HEK293 (cell line): ENCODE measurements at regions not wholly inside any gene's neighbourhood (a gene's known extent, or its start where the extent isn't known, plus 50 kb on each side); places are given as distances from the start of the nearest gene placed in this dataset.
A peak's percentile ranks its signal among the peaks of the same experiment; 100 is the strongest.

Source experiments
- BCL11A ChIP-seq: fragments of 450-650 bp; formaldehyde crosslinking; IDR thresholded peaks from 2 replicates; pipeline ENCODE4 v1.5.1; 2016; ENCODE audit warnings: low read depth, missing biosample characterization, missing genetic modification characterization
- GLI4 ChIP-seq: fragments of 450-650 bp; formaldehyde crosslinking; IDR thresholded peaks from 2 replicates; pipeline ENCODE4 v1.5.1; 2016; ENCODE audit warnings: missing biosample characterization, missing genetic modification characterization
- GLIS1 ChIP-seq: fragments of 450-650 bp; formaldehyde crosslinking; IDR thresholded peaks from 2 replicates; pipeline ENCODE4 v1.5.1; 2016; ENCODE audit warnings: missing biosample characterization, missing genetic modification characterization
- KLF1 ChIP-seq: fragments of 450-650 bp; formaldehyde crosslinking; IDR thresholded peaks from 2 replicates; pipeline ENCODE4 v1.5.1; 2016; ENCODE audit warnings: missing biosample characterization, missing genetic modification characterization
- KLF16 ChIP-seq: fragments of 450-650 bp; formaldehyde crosslinking; IDR thresholded peaks from 2 replicates; pipeline ENCODE4 v1.5.1; 2017; ENCODE audit warnings: missing biosample characterization, missing genetic modification characterization
- KLF17 ChIP-seq: fragments of 450-650 bp; formaldehyde crosslinking; IDR thresholded peaks from 2 replicates; pipeline ENCODE4 v1.5.1; 2016; ENCODE audit warnings: missing biosample characterization, missing genetic modification characterization
- MZF1 ChIP-seq: fragments of 450-650 bp; formaldehyde crosslinking; IDR thresholded peaks from 2 replicates; pipeline ENCODE4 v1.5.1; 2017; ENCODE audit warnings: missing biosample characterization, missing genetic modification characterization, borderline replicate concordance
- REPIN1 ChIP-seq: fragments of 450-650 bp; formaldehyde crosslinking; IDR thresholded peaks from 2 replicates; pipeline ENCODE4 v1.5.1; 2017; ENCODE audit warnings: missing biosample characterization, missing genetic modification characterization, low read depth
- SCRT1 ChIP-seq: fragments of 450-650 bp; formaldehyde crosslinking; IDR thresholded peaks from 2 replicates; pipeline ENCODE4 v1.5.1; 2016; ENCODE audit warnings: missing biosample characterization, missing genetic modification characterization, borderline replicate concordance
- SCRT2 ChIP-seq: fragments of 450-650 bp; formaldehyde crosslinking; IDR thresholded peaks from 2 replicates; pipeline ENCODE4 v1.5.1; 2016; ENCODE audit warnings: missing biosample characterization, missing genetic modification characterization
- TCF7L2 ChIP-seq: IDR thresholded peaks from 2 replicates; pipeline ENCODE4 v1.6.1; 2011; ENCODE audit warnings: low read depth, mild to moderate bottlenecking, inconsistent platforms, low read length, moderate library complexity, borderline replicate concordance
- ZFP3 ChIP-seq: fragments of 450-650 bp; formaldehyde crosslinking; IDR thresholded peaks from 2 replicates; pipeline ENCODE4 v1.5.1; 2016; ENCODE audit warnings: low read depth, missing biosample characterization, missing genetic modification characterization
- ZNF10 ChIP-seq: fragments of 450-650 bp; formaldehyde crosslinking; IDR thresholded peaks from 2 replicates; pipeline ENCODE4 v1.5.1; 2017; ENCODE audit warnings: missing biosample characterization, missing genetic modification characterization
- ZNF19 ChIP-seq: fragments of 450-650 bp; formaldehyde crosslinking; IDR thresholded peaks from 2 replicates; pipeline ENCODE4; 2016; ENCODE audit warnings: missing biosample characterization, missing genetic modification characterization, low read depth
- ZNF274 ChIP-seq, 2 experiments: fragments of 200-500 bp in 1 of 2; fragments of 450-650 bp in 1 of 2; sonication (Bioruptor generic) in 1 of 2; formaldehyde crosslinking in 1 of 2; IDR thresholded peaks; 2 replicates each; pipeline versions ENCODE4 v1.5.1 to v1.6.1; 2014 to 2016; ENCODE audit warnings: borderline replicate concordance in 1 of 2, inconsistent platforms in 1 of 2, low read length in 1 of 2, missing biosample characterization in 1 of 2, missing genetic modification characterization in 1 of 2
- ZNF280D ChIP-seq: fragments of 450-650 bp; formaldehyde crosslinking; IDR thresholded peaks from 2 replicates; pipeline ENCODE4 v1.5.1; 2016; ENCODE audit warnings: missing biosample characterization, missing genetic modification characterization
- ZNF394 ChIP-seq: fragments of 450-650 bp; formaldehyde crosslinking; IDR thresholded peaks from 2 replicates; pipeline ENCODE4 v1.5.1; 2016; ENCODE audit warnings: missing biosample characterization, missing genetic modification characterization, mild to moderate bottlenecking, moderate library complexity, borderline replicate concordance
- ZNF398 ChIP-seq: fragments of 450-650 bp; formaldehyde crosslinking; IDR thresholded peaks from 2 replicates; pipeline ENCODE4 v1.5.1; 2017; ENCODE audit warnings: missing biosample characterization, missing genetic modification characterization
- ZNF416 ChIP-seq: fragments of 450-650 bp; formaldehyde crosslinking; IDR thresholded peaks from 2 replicates; pipeline ENCODE4 v1.5.1; 2016; ENCODE audit warnings: missing biosample characterization, missing genetic modification characterization
- ZNF426 ChIP-seq: fragments of 450-650 bp; formaldehyde crosslinking; IDR thresholded peaks from 2 replicates; pipeline ENCODE4 v1.5.1; 2017; ENCODE audit warnings: missing biosample characterization, missing genetic modification characterization, mild to moderate bottlenecking, inconsistent platforms, moderate library complexity
- ZNF558 ChIP-seq: fragments of 450-650 bp; formaldehyde crosslinking; IDR thresholded peaks from 2 replicates; pipeline ENCODE4 v1.5.1; 2016; ENCODE audit warnings: missing biosample characterization, missing genetic modification characterization
- ZNF621 ChIP-seq: fragments of 450-650 bp; formaldehyde crosslinking; IDR thresholded peaks from 2 replicates; pipeline ENCODE4 v1.5.1; 2017; ENCODE audit warnings: missing biosample characterization, missing genetic modification characterization
- ZNF626 ChIP-seq: fragments of 450-650 bp; sonication (Bioruptor Pico); formaldehyde crosslinking; IDR thresholded peaks from 2 replicates; pipeline ENCODE4 v1.5.1; 2018; ENCODE audit warnings: missing biosample characterization, missing genetic modification characterization, inconsistent platforms
- ZNF660 ChIP-seq: fragments of 450-650 bp; IDR thresholded peaks from 2 replicates; pipeline ENCODE4 v1.5.1; 2018; ENCODE audit warnings: missing biosample characterization, mild to moderate bottlenecking, missing genetic modification characterization
- ZNF692 ChIP-seq: fragments of 450-650 bp; formaldehyde crosslinking; IDR thresholded peaks from 2 replicates; pipeline ENCODE4 v1.5.1; 2016; ENCODE audit warnings: missing biosample characterization, missing genetic modification characterization
- ZNF777 ChIP-seq: fragments of 450-650 bp; formaldehyde crosslinking; IDR thresholded peaks from 2 replicates; pipeline ENCODE4 v1.5.1; 2017; ENCODE audit warnings: missing biosample characterization, missing genetic modification characterization, borderline replicate concordance
- TF ChIP-seq, protein P1 (sequence below): fragments of 450-650 bp; formaldehyde crosslinking; IDR thresholded peaks from 2 replicates; pipeline ENCODE4 v1.5.1; 2017; ENCODE audit warnings: missing biosample characterization, mild to moderate bottlenecking, missing genetic modification characterization, moderate library complexity
- TF ChIP-seq, protein P2 (sequence below): fragments of 450-650 bp; formaldehyde crosslinking; IDR thresholded peaks from 2 replicates; pipeline ENCODE4; 2016; ENCODE audit warnings: missing biosample characterization, missing genetic modification characterization

GRCh38 chr10:50990568-50991455, 83.5 kb upstream of the PRKG1 start (continued):
- TF ChIP-seq KLF16 (tag by site-specific recombination) (peak; percentile 37; the same call in 1 of the 2 replicates), ZNF10 (no peak), ZFP3 (no peak), ZNF626 (no peak), ZNF621 (no peak), ZNF777 (tag by site-specific recombination) (no peak), TCF7L2 (no peak; the same call in 1 of the 2 replicates), KLF1 (tag by site-specific recombination) (no peak; the same call in 1 of the 2 replicates), ZNF660 (tag by site-specific recombination) (0 out of 2 replicates have a peak, but pooled peaks have one; percentile 49), ZNF280D (tag by site-specific recombination) (no peak), ZNF394 (tag by site-specific recombination) (peak; percentile 73; the same call in 1 of the 2 replicates), ZNF398 (tag by site-specific recombination) (peak; percentile 94), MZF1 (0 out of 2 replicates have a peak, but pooled peaks have one; percentile 16), KLF17 (tag by site-specific recombination) (0 out of 2 replicates have a peak, but pooled peaks have one; percentile 63), ZNF426 (tag by site-specific recombination) (no peak), ZNF19 (tag by site-specific recombination) (no peak), SCRT2 (tag by site-specific recombination) (peak; percentile 92), ZNF692 (tag by site-specific recombination) (peak; percentile 63; the same call in 1 of the 2 replicates), SCRT1 (tag by site-specific recombination) (no peak), ZNF558 (0 out of 2 replicates have a peak, but pooled peaks have one; percentile 69), ZNF274 (IDR thresholded peaks at IDR 0.05; ENCODE audit: low read length) (no peak), ZNF274 (tag by site-specific recombination; IDR thresholded peaks at IDR 0.05; ENCODE audit: borderline replicate concordance) (no peak), GLIS1 (peak; percentile 40), GLI4 (tag by site-specific recombination) (no peak), ZNF416 (tag by site-specific recombination) (no peak), BCL11A (tag by site-specific recombination) (peak; percentile 73; the same call in 1 of the 2 replicates), REPIN1 (no peak; the same call in 1 of the 2 replicates)
- TF ChIP-seq, protein P1, sequence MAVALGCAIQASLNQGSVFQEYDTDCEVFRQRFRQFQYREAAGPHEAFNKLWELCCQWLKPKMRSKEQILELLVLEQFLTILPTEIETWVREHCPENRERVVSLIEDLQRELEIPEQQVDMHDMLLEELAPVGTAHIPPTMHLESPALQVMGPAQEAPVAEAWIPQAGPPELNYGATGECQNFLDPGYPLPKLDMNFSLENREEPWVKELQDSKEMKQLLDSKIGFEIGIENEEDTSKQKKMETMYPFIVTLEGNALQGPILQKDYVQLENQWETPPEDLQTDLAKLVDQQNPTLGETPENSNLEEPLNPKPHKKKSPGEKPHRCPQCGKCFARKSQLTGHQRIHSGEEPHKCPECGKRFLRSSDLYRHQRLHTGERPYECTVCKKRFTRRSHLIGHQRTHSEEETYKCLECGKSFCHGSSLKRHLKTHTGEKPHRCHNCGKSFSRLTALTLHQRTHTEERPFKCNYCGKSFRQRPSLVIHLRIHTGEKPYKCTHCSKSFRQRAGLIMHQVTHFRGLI = no peak
- TF ChIP-seq, protein P2, sequence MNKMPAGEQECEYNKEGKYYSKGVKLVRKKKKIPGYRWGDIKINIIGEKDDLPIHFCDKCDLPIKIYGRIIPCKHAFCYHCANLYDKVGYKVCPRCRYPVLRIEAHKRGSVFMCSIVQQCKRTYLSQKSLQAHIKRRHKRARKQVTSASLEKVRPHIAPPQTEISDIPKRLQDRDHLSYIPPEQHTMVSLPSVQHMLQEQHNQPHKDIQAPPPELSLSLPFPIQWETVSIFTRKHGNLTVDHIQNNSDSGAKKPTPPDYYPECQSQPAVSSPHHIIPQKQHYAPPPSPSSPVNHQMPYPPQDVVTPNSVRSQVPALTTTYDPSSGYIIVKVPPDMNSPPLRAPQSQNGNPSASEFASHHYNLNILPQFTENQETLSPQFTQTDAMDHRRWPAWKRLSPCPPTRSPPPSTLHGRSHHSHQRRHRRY = no peak
